Hematopoietic multipotent progenitor cell treated with erythropoietin and hydrocortisone succinate and interleukin-3 and kit ligand, for 15 days (in vitro differentiated cells): ENCODE measurements at regions not wholly inside any gene's neighbourhood (a gene's known extent, or its start where the extent isn't known, plus 50 kb on each side); places are given as distances from the start of the nearest gene placed in this dataset.
"Not testable (repeated sequence)": the region's sequence is repeated elsewhere in the genome, so short reads cannot be mapped to it uniquely, and the experiment has no call there.

Source experiments
- DNase-seq: peaks from one replicate; pipeline ENCODE4 v3.0.0-alpha.2; 2015; ENCODE audit warnings: low spot score

DNA sequence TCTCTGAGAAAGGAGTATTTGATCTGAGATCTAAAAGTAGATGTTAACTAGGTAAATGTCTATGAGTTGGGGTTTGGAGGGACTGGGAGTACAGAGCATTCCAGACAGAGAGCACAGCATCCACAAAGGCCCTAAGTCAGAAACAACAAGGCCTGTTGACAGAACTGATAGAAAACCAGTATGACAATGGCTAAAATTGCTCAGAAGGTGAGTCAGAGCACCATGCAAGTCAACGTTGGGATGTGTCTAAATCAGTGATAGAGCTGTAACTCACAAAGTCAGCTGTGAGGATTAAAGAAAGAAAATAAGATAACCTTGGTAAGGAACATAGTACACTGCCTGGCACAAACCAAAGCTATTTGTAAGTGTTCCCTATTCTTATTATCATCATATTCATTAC is 124.0 kb downstream of the CETN3 start:
- DNase-seq: no peak

DNA sequence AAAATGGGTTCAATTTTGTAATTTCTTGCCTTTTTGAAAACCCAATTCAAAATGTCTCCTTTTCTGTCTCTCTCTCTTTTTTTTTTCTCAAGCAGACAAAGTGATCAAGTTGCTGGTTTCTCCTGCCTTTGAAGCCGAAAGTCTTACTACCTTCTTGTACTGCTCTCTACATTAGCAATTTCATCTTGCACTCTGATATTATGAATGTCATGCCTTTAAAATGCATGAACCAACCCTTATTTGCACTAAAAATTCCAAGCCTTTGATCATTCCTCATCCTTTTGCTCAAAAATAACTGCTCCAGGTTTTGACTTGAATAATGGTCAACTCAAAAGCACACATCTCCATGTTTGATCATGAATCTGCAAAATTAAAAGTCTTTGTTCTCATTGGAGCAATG is 125.2 kb downstream of the CETN3 start:
- DNase-seq: no peak

DNA sequence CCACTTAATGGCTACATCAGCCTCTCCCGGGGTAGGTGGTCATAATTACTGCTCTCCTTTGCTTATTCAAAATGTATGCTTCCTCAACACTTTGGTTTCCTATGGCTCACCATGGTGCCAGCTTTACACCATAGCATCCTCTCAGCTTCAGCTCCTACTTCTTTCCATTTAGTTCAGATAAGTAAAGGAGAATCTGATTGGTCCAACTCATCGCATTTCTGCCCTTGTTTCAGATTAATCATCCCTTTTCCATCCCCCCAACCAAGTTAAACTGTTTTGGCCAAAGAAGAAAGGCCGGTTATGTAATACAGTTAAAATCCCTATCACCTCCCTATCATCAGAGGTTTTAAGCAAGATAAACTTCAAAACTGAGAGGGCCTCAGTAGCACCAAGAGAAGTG is 130.5 kb downstream of the CETN3 start:
- DNase-seq: no peak

DNA sequence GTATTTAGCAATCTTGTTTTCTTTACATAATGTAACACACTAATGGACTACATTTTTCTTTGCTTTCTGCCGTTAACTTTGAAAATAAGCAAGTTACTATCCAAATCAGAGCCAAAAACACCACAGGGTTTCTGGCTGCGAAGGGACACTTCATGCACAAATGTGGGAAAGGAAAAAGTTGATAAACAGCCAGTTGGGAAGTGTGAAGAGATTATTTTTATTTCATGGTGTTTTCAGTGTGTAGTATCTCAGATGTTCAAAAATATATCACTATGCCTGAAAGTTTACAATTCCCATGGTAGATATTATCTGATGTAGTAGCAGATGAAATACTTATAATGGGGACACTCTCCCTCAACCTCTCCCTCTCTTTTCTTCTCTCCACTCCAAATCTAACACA is 135.3 kb downstream of the CETN3 start:
- DNase-seq: no peak

DNA sequence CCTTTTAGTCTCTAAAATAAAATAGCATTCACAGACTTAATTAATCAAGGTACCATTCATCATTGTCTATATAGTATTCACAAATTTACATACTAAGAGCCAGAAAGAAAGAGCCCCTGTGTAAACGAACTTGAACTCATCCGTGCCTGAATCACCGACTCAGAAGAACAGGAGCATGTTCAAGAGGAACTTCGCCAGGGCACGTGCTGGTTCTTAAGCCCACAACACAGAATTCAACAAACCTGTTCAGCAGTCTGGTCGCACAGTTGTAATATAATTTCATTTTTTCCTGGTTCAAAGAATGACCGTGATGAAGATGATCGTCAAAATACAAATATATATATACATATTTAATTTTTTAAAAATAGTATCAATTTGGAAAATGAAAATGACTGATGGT is 141.9 kb downstream of the CETN3 start:
- DNase-seq: no peak

DNA sequence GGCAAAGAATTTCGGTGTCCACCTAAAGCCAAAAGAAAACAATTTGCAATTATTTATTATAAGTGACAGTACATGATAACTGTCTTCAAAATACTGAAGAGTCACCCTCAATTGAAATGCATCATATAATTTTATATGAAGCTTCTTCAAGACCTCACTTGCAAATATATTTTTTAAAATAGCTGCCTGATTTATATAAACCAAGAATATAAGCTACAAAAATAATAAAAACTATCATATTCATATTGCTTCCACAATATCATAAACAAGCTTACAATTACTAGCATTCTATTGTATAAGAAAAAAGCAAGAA is 144.1 kb downstream of the CETN3 start:
- DNase-seq: no peak

DNA sequence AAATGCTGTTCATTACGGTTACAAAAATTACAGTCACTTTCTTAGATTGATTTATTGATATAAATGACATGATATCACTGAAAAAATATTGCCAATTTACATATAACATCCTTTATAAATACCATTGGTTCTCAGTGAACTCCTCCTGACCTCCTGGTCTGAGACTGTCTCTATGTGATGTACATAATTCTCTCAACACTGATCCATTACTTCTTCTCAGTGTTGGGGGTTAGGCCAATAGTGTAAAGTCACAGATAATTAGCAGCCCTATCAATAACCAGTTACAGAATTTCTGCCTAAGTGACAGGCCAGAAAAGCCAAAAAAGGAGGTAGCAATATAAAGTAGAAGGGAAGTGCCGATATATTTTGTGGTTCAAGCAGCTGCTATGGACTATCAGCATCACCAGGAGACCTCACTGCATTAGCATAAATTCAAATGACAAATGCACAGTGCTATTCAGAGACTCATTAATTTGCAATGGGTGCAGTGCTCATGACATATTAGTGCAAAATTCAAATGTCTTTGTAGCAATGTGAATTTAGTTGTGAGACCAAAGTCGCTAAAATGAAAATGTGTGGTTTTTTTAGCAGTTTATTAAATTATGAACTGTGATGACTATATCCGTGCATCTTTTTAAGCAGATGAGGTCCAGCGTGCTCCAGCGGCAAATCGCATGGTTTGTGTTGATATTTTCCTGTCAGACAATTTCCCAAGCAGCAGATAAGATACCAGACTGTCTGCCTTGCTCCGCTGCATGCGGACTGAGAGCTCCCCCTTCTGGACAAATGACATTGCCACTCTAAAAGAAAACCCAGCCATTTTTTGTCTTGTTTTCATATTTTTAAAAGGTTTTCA is 144.6 kb downstream of the CETN3 start:
- peak; percentile 53 for DNase-seq

DNA sequence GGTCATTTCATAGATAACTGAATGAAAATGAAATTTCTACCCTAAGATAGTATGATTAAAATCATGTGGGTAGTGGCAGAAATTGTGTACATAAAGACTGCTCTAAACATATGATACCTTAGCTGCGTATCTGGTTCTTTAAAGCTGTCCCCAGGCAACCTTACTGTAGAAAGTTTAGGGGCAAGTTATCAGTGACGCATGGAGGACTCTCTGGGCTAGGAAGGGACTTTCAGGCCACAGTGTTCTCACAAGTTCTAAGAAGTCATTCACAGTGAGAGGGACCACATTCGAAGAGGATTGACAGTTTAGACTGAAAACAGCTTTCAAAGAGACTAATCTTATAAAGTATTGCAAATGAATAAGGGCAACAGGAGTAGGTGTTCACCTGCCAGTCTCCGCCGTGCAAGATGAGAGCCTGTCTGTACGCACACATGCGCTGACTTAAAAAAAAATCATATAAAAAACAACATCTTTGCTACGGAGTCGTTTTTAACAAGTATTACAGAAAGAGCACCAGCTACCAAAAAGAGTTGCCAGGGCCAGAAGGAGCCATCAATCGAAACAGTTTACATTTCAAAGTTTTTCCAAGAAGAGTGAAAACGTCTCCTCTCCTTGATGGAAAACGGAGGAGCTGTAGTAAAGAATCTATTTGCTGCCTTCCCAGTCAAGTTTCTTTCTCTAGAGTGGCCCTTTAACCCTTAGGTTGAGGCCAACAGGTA is 146.3 kb downstream of the CETN3 start:
- no peak for DNase-seq

DNA sequence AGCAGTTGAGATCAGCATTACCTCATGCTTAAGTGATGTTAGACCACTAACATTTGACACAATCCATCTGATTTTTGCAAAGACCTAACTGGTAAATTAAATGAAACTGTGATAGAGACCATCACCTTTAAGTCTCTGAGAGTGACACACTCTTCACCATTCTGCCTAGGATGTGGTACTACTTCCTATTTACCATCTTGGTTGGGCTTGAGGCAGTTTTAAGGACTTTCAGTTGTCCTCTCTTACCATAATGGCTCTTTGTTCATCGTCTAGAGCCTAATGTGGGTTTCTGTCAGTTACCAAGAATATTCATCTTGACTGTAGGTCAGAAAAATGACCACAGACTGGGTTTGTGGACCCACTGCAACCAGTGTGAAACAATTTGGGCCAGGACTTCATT is 158.1 kb downstream of the CETN3 start:
- no peak for DNase-seq

DNA sequence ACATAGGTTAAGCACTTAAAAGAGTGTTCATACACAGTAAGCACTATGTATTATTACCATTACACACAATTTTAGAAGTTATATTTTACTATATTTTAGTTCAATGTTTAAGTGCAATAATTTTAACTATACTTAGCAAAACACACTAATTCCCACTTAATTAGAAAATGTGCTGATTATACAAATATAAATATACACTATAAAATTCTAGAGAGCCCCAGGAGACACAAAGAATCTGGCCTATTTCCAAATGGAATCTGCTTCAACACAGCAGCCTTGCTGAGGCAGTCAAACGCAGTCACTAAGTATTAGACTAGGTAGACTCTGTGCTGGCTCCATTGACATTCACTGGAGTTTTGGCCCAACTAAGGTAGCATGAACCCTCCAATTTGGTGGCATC is 160.9 kb downstream of the CETN3 start:
- DNase-seq: no peak

DNA sequence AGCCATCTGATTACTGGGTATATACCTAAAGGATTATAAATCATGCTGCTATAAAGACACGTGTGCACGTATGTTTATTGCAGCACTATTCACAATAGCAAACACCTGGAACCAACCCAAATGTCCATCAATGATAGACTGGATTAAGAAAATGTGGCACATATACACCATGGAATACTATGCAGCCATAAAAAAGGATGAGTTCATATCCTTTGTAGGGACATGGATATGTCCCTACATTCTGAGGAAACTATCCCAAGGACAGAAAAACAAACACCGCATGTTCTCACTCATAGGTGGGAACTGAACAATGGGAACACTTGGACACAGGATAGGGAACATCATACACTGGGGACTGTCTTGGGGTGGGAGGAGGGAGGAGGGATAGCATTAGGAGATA is 165.7 kb downstream of the CETN3 start:
- not testable (repeated sequence) for DNase-seq

DNA sequence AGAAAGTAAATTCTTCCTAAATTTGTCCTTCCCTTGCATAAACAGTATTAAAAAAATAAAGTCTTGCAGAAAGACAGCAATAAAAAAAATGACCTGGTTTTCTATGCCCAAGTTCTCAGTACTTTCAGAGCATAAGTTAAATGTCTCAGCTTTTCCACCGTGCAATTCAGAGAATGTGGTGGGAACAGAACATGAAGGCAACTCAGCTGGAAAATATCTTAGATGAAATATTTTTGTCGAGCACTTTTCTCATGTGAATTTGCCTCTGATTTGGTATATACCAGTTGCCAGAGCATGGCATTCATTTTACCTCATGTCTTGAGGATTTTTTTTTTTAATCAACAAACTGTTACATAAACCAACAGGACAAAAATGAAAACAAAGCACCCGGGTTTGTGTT is 176.1 kb downstream of the CETN3 start:
- DNase-seq: no peak

DNA sequence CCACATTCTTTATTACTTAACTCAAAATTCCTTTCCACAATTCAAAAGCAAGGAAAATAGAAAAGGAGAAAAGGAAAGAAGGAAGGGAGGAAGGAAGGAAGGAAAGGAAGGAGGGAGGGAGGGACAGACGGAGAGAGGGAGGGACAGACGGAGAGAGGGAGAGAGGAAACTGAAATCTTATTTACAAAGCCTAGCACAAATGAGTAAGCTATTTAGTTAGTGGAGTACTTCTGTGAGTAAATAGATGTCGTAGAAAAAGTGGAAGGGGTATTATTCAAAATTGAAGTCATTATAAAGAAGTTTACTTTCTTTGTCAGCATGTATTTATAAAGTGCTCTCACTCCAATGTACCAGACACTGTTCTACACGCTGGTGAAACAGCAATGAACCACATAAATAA is 177.9 kb downstream of the CETN3 start:
- DNase-seq: no peak

DNA sequence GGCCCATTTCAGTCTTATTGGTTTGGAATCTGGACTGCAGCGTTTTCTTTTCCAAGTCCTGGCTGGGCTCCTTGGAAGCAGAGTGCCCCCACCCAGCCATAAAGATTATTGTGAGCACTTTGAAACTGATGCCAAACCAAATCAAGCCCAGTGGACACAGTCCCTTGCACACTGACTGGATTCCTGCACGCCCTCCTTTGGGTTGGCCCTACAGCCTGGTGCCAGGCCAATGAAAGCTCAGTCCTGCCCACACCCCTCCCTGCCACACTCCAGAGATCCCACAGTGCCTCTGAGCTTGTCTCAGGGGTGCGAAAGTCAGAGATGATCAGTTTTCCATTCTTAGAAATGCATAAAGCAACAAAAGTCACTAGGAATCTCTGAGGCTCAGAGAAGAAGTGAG is 181.9 kb downstream of the CETN3 start:
- DNase-seq: no peak

DNA sequence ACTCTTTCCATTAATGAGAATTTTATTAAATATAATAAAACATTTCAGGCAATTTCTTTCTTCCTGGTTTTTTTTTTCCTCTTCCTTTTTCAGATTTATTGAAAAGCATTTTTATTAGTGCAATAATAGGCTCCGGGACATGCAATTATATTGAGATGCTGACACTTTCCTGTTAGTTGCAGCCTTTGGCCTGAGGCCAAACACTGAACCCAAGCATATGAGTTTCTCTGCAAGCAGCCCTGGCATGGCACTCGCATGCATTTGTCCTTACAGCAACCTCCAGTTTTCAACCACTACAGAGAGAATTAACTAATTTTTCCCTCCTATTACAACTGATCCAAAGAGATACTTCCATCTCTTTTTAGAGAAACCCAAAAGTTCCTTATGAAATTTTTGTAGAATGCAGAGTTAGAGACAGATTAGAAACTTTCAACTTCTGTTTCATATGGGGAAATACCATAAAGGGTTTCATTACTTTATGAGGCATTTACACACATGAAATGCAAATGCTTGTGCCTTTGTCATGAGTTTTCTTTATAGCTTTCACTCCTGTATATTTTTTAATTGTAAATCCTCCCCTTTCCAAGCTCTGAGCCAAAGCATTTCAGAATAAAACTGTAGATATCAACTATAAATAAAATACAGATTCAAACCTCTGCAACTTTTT is 183.0 kb downstream of the CETN3 start:
- DNase-seq: no peak

DNA sequence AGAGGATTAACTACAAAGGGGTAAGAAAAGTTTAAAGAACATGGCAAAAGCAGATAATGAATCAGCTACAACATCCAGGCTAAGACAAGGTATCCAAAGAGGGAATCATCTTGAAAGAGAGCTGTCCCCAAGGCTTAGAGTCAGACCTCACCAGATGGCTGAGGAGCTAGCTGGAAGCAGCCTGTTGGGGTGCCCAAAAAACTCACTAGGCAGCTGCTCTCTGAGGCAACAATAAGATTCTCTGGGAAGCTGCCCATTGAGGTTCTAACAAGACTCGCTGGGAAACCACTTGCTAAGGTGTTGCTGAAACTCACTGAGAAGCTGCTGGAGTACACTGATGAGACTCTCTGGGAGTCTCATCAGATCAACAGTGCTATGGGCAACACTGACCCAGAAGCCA is 185.2 kb downstream of the CETN3 start:
- no peak for DNase-seq

DNA sequence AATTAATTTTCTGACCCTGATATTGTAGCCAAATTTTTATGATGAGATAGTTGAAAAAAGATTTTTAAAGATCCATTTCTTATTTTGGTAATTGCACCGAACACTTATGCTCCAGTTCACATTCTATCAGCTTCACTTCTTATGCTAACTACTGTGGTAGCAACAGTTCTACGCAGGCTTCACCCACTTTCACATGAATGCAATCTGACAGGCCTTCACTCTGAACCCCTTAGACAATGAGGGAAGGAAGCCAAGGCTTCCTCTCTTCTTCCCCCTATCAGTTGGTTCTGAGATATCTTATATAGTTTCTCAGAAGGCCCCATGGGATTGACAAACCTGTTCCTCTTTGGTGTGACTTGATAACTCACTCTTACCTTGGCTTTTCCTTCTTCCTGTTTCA is 185.8 kb downstream of the CETN3 start:
- DNase-seq: no peak

DNA sequence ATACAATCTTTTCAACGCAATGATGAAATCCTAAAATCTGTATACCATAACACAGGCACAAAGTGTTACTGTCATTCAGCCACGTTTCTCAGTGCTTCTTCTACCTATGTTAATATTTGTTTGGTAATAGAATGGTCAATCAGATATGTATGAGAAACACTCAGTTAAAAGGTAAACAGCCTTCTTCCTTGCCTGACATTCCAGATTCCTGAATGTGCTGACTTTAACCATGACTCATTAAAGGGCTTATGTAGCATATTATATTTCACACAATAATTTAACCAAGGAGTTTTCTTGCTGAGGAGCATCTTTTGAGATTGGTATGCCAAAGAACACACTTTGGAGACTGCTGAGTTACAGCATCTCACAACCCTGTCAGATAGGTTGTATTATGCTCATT is 187.6 kb downstream of the CETN3 start:
- no peak for DNase-seq

DNA sequence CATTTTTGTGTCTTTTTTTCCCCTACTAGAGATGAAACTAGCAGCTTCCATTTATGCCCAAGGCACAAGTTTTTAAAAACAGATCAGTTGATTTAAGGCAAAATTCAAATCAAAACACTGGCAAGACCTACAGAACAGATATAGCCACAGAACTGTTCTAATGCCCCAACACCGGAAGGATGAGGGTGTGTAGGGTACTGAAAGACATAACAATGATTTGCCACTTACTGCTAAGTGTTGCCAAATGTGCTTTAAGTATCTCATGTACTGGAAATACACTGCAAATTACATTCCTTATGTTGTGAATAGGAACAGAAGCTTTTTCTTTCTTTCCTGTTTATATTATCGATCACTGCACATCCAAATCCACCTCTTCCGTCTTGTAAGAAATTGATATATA is 189.0 kb downstream of the CETN3 start:
- no peak for DNase-seq

DNA sequence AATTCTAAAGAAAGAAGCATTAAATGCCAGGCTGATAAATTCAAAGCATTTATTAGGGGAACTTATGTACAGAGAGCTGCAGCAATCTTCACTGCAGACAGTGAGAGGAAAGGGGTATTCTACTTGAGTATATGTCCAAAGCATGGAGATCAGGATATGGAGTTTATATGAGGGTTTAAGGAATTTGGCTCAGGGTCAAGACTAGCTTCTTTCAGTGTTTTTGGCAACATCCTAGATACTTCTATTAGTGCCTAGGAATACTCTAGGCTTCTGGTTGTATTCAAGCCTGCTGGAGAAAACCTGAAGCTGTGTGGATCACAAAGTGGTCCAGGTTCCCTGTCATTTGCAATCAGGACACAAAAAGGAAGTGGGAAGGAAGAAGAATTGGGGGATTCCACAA is 194.6 kb downstream of the CETN3 start:
- no peak for DNase-seq

DNA sequence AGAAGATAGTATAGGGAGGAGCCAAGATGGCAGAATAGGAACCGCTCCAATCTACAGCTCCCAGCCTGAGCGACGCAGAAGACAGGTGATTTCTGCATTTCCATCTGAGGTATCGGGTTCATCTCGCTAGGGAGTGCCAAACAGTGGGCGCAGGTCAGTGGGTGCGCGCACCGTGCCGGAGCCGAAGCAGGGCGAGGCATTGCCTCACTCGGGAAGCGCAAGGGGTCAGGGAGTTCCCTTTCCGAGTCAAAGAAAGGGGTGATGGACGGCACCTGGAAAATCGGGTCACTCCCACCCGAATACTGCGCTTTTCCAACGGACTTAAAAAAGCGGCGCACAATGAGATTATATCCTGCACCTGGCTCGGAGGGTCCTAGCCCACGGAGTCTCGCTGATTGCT is 201.2 kb downstream of the CETN3 start:
- DNase-seq: not testable (repeated sequence)

DNA sequence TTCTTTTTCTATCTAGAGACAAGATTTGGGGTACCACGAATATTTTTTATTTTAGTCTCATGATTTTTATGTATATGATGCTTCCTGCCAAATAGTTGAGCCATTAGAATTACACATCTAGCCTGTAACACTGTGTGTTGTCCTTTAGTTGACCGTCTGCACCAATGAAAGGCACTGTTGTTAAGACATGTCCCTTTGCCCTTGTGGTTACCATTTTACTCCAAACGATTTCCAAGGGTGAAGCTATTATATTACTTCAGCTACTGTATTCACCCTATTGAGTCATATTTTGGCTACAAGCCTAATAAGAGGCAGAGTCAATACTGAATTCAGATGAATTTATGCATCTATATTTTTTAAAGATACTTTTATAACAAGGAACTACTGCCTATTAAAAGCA is 207.6 kb downstream of the CETN3 start:
- DNase-seq: no peak

DNA sequence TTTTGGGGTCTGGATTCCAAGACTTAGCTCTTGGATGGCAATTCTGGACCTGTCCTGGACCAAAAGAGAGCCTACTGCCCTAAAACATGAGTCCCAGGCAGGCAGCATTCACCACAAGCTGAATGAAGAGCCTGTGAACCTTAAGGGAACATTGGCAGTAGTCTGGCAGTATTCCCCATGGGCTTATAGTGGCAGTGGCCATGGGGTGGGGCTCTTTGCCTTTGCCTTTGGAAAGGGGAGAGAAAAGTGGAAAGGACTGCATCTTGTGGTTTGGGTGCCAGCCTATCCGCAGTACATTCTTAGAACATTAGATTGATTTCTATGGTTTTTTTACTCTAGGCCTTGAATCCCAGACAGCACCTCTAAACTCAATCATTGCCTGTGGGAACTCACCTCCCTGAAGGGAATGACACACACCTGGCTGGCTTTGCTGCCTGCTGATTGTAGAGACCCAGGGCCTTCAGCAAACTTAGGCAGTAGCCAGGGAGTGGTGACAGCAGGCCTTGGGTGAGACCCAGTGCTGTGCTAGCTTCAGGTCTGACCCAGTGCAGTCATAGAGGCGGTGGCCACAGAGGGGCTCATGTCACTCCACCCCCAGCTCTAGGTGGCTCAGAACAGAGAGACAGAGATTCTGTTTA is 216.3 kb downstream of the CETN3 start:
- no peak for DNase-seq
